Effector memory CD8-positive, alpha-beta T cell (primary cell): ENCODE measurements at regions not wholly inside any gene's neighbourhood (a gene's known extent, or its start where the extent isn't known, plus 50 kb on each side); places are given as distances from the start of the nearest gene placed in this dataset.

Experiments used
- ATAC-seq: fragments of 150-1000 bp; cut with Tn5 transposase; replicated peaks from 2 replicates; pipeline ENCODE4 v1.10.0; 2021; ENCODE audit warnings: mild to moderate bottlenecking, moderate library complexity
- DNase-seq, 3 experiments: peaks; one replicate each; pipeline ENCODE4 v3.0.0; 2021
- H3K27ac Mint-ChIP-seq, 2 donors: one replicate each; pipeline ENCODE4 v1.8.0; 2022; ENCODE audit warnings: mild to moderate bottlenecking in 2 of 2, mixed read lengths in 2 of 2, moderate library complexity in 2 of 2
- H3K27me3 Mint-ChIP-seq, 2 donors: one replicate each; pipeline ENCODE4 v1.8.0; 2022; ENCODE audit warnings: mixed read lengths in 2 of 2
- H3K36me3 Mint-ChIP-seq: one replicate; pipeline ENCODE4 v1.8.0; 2022; ENCODE audit warnings: mild to moderate bottlenecking, moderate library complexity, mixed read lengths; ENCODE audit not compliant: insufficient read depth
- H3K4me1 Mint-ChIP-seq, 2 donors: one replicate each; pipeline ENCODE4 v1.8.0; 2022; ENCODE audit warnings: low read depth in 2 of 2, mixed read lengths in 2 of 2
- H3K4me3 Mint-ChIP-seq, 2 donors: one replicate each; pipeline ENCODE4 v1.8.0; 2022; ENCODE audit warnings: mild to moderate bottlenecking in 2 of 2, mixed read lengths in 2 of 2, moderate library complexity in 2 of 2
- H3K9me3 Mint-ChIP-seq, 2 donors: one replicate each; pipeline ENCODE4 v1.8.0; 2022; ENCODE audit warnings: mixed read lengths in 2 of 2

GRCh38 chr7:46296526-46296925, 375.5 kb upstream of the IGFBP3 start:
- no peaks in the 10 kb centered on the region for H3K27me3 Mint-ChIP-seq
- no peak overlapping the region for H3K4me3 Mint-ChIP-seq
- no peaks in the 10 kb centered on the region for H3K36me3 Mint-ChIP-seq
- no peak for ATAC-seq
- H3K4me1 Mint-ChIP-seq = no peaks in the 10 kb centered on the region
- peaks cover 0 to 4% of the 10 kb centered on the region in 2 donors for H3K9me3 Mint-ChIP-seq
- DNase-seq = no peak
- no peak overlapping the region for H3K27ac Mint-ChIP-seq

GRCh38 chr7:46294381-46294780, 373.3 kb upstream of the IGFBP3 start:
- ATAC-seq = no peak
- DNase-seq = no peak
- no peaks in the 10 kb centered on the region for H3K27me3 Mint-ChIP-seq
- H3K9me3 Mint-ChIP-seq = peaks cover 0 to 4% of the 10 kb centered on the region in 2 donors
- no peak overlapping the region for H3K4me3 Mint-ChIP-seq
- H3K27ac Mint-ChIP-seq = no peak overlapping the region
- H3K36me3 Mint-ChIP-seq = no peaks in the 10 kb centered on the region
- no peaks in the 10 kb centered on the region for H3K4me1 Mint-ChIP-seq

- no peaks in the 10 kb centered on the region for H3K27me3 Mint-ChIP-seq
- peaks cover 0 to 4% of the 10 kb centered on the region in 2 donors for H3K9me3 Mint-ChIP-seq
- H3K4me1 Mint-ChIP-seq = no peaks in the 10 kb centered on the region
- no peak for ATAC-seq
- no peak overlapping the region for H3K27ac Mint-ChIP-seq
- no peak overlapping the region for H3K4me3 Mint-ChIP-seq
- no peak for DNase-seq
- no peaks in the 10 kb centered on the region for H3K36me3 Mint-ChIP-seq
Measured at GRCh38 chr7:46292741-46293140, 371.7 kb upstream of the IGFBP3 start.

GRCh38 chr7:46291601-46292150, 370.6 kb upstream of the IGFBP3 start:
- Mint-ChIP-seq H3K27me3 (no peaks in the 10 kb centered on the region), H3K27ac (no peak overlapping the region), H3K4me3 (no peak overlapping the region), H3K9me3 (peaks cover 0 to 3% of the 10 kb centered on the region in 2 donors), H3K4me1 (no peaks in the 10 kb centered on the region), H3K36me3 (no peaks in the 10 kb centered on the region)
- DNase-seq = no peak
- ATAC-seq = no peak

- Mint-ChIP-seq H3K4me3 (no peak overlapping the region), H3K27me3 (no peaks in the 10 kb centered on the region), H3K4me1 (no peaks in the 10 kb centered on the region), H3K36me3 (no peaks in the 10 kb centered on the region), H3K9me3 (peaks cover 0 to 3% of the 10 kb centered on the region in 2 donors), H3K27ac (no peak overlapping the region)
- no peak for ATAC-seq
- DNase-seq = no peak
Measured at GRCh38 chr7:46291050-46291438, 370.0 kb upstream of the IGFBP3 start.

GRCh38 chr7:46290374-46291049, 369.4 kb upstream of the IGFBP3 start:
- Mint-ChIP-seq H3K27me3 (no peaks in the 10 kb centered on the region), H3K4me3 (no peak overlapping the region), H3K4me1 (no peaks in the 10 kb centered on the region), H3K9me3 (peaks cover 0 to 3% of the 10 kb centered on the region in 2 donors), H3K36me3 (no peaks in the 10 kb centered on the region), H3K27ac (no peak overlapping the region)
- ATAC-seq = no peak
- DNase-seq = no peak

- Mint-ChIP-seq H3K27ac (no peak overlapping the region), H3K4me3 (no peak overlapping the region), H3K36me3 (no peaks in the 10 kb centered on the region), H3K9me3 (no peaks in the 10 kb centered on the region), H3K4me1 (no peaks in the 10 kb centered on the region), H3K27me3 (no peaks in the 10 kb centered on the region)
- ATAC-seq = no peak
- no peak for DNase-seq
Measured at GRCh38 chr7:46288861-46289260, 367.8 kb upstream of the IGFBP3 start.

- Mint-ChIP-seq H3K9me3 (peaks cover 0 to 2% of the 10 kb centered on the region in 2 donors), H3K4me3 (no peak overlapping the region), H3K27me3 (no peaks in the 10 kb centered on the region), H3K36me3 (no peaks in the 10 kb centered on the region), H3K4me1 (no peaks in the 10 kb centered on the region), H3K27ac (no peak overlapping the region)
- no peak for DNase-seq
- ATAC-seq = no peak
Measured at GRCh38 chr7:46288010-46288409, 366.9 kb upstream of the IGFBP3 start.

- Mint-ChIP-seq H3K9me3 (peaks cover 0 to 2% of the 10 kb centered on the region in 2 donors), H3K36me3 (no peaks in the 10 kb centered on the region), H3K27ac (no peak overlapping the region), H3K4me3 (no peak overlapping the region), H3K27me3 (no peaks in the 10 kb centered on the region), H3K4me1 (no peaks in the 10 kb centered on the region)
- DNase-seq (no peak), ATAC-seq (no peak)
Measured at GRCh38 chr7:46286957-46287356, 365.9 kb upstream of the IGFBP3 start.

GRCh38 chr7:46286356-46286755, 365.3 kb upstream of the IGFBP3 start:
- no peaks in the 10 kb centered on the region for H3K4me1 Mint-ChIP-seq
- no peaks in the 10 kb centered on the region for H3K36me3 Mint-ChIP-seq
- peaks cover 0 to 2% of the 10 kb centered on the region in 2 donors for H3K9me3 Mint-ChIP-seq
- no peaks in the 10 kb centered on the region for H3K27me3 Mint-ChIP-seq
- no peak overlapping the region for H3K27ac Mint-ChIP-seq
- no peak for ATAC-seq
- H3K4me3 Mint-ChIP-seq = no peak overlapping the region
- DNase-seq = no peak

- DNase-seq = no peak
- no peak for ATAC-seq
- no peak overlapping the region for H3K4me3 Mint-ChIP-seq
- no peaks in the 10 kb centered on the region for H3K36me3 Mint-ChIP-seq
- H3K27ac Mint-ChIP-seq = no peak overlapping the region
- H3K4me1 Mint-ChIP-seq = no peaks in the 10 kb centered on the region
- H3K9me3 Mint-ChIP-seq = peaks cover 0 to 2% of the 10 kb centered on the region in 2 donors
- no peaks in the 10 kb centered on the region for H3K27me3 Mint-ChIP-seq
Measured at GRCh38 chr7:46285878-46286277, 364.8 kb upstream of the IGFBP3 start.

- no peaks in the 10 kb centered on the region for H3K36me3 Mint-ChIP-seq
- H3K4me1 Mint-ChIP-seq = no peaks in the 10 kb centered on the region
- ATAC-seq (no peak), DNase-seq (no peak)
- no peaks in the 10 kb centered on the region for H3K27me3 Mint-ChIP-seq
- H3K9me3 Mint-ChIP-seq = peaks cover 0 to 2% of the 10 kb centered on the region in 2 donors
- no peak overlapping the region for H3K27ac Mint-ChIP-seq
- no peak overlapping the region for H3K4me3 Mint-ChIP-seq
Measured at GRCh38 chr7:46283852-46284251, 362.8 kb upstream of the IGFBP3 start.

- Mint-ChIP-seq H3K4me1 (no peaks in the 10 kb centered on the region), H3K36me3 (no peaks in the 10 kb centered on the region), H3K4me3 (no peak overlapping the region), H3K27me3 (no peaks in the 10 kb centered on the region), H3K9me3 (peaks cover 2 to 7% of the 10 kb centered on the region in 2 donors), H3K27ac (no peak overlapping the region)
- no peak for DNase-seq
- ATAC-seq = no peak
Measured at GRCh38 chr7:46282155-46282554, 361.1 kb upstream of the IGFBP3 start.

GRCh38 chr7:46281071-46281470, 360.0 kb upstream of the IGFBP3 start:
- peaks cover 2 to 13% of the 10 kb centered on the region in 2 donors for H3K9me3 Mint-ChIP-seq
- ATAC-seq (no peak), DNase-seq (no peak)

More at GRCh38 chr7:46281071-46281470, 360.0 kb upstream of the IGFBP3 start:
- no peak overlapping the region for H3K27ac Mint-ChIP-seq
- H3K27me3 Mint-ChIP-seq = no peaks in the 10 kb centered on the region
- no peaks in the 10 kb centered on the region for H3K4me1 Mint-ChIP-seq
- no peaks in the 10 kb centered on the region for H3K36me3 Mint-ChIP-seq
- H3K4me3 Mint-ChIP-seq = no peak overlapping the region
